Neuronal stem cell (in vitro differentiated cells): ENCODE measurements at regions not wholly inside any gene's neighbourhood (a gene's known extent, or its start where the extent isn't known, plus 50 kb on each side); places are given as distances from the start of the nearest gene placed in this dataset.
"Not testable (repeated sequence)": the region's sequence is repeated elsewhere in the genome, so short reads cannot be mapped to it uniquely, and the experiment has no call there.

Experiments
- DNase-seq: peaks from one replicate; pipeline ENCODE4 v3.0.0-alpha.2; 2013; ENCODE audit warnings: low spot score
- H2AFZ ChIP-seq: one replicate; pipeline ENCODE4 v1.6.1; 2013; ENCODE audit warnings: mild to moderate bottlenecking, low read length, inconsistent platforms
- H2AK5ac ChIP-seq: 2 replicates; pipeline ENCODE4 v1.6.1; 2013; ENCODE audit warnings: low read depth, mild to moderate bottlenecking, inconsistent platforms, low read length, moderate library complexity, mixed read lengths
- H2BK120ac ChIP-seq: 2 replicates; pipeline ENCODE4 v1.6.1; 2013; ENCODE audit warnings: low read depth, mild to moderate bottlenecking, inconsistent platforms, low read length, moderate library complexity, mixed read lengths
- H2BK12ac ChIP-seq: one replicate; pipeline ENCODE4 v1.6.1; 2013; ENCODE audit warnings: low read length, inconsistent platforms
- H2BK15ac ChIP-seq: 2 replicates; pipeline ENCODE4 v1.6.1; 2013; ENCODE audit warnings: mild to moderate bottlenecking, low read length, inconsistent platforms, mixed read lengths
- H2BK5ac ChIP-seq: one replicate; pipeline ENCODE4 v1.6.1; 2013; ENCODE audit warnings: inconsistent platforms, mild to moderate bottlenecking, low read length, moderate library complexity
- H3K14ac ChIP-seq: one replicate; pipeline ENCODE4 v1.6.1; 2013; ENCODE audit warnings: low read length, inconsistent platforms
- H3K18ac ChIP-seq: 2 replicates; pipeline ENCODE4 v1.6.1; 2013; ENCODE audit warnings: low read length, inconsistent platforms
- H3K23ac ChIP-seq: 2 replicates; pipeline ENCODE4 v1.6.1; 2013; ENCODE audit warnings: low read depth, mild to moderate bottlenecking, mixed read lengths, low read length, inconsistent platforms; ENCODE audit not compliant: poor library complexity
- H3K27ac ChIP-seq: replicated peaks from 3 replicates; pipeline ENCODE4 v1.5.1; 2013; ENCODE audit warnings: low read length, inconsistent platforms
- H3K27me3 ChIP-seq, 3 experiments: 2 replicates each; pipeline ENCODE4 v1.6.1; 2013; ENCODE audit warnings: low read length in 3 of 3, mild to moderate bottlenecking in 2 of 3, inconsistent platforms in 1 of 3, low read depth in 1 of 3, mixed read lengths in 1 of 3, moderate library complexity in 1 of 3; ENCODE audit not compliant: control insufficient read depth in 3 of 3, insufficient read depth in 3 of 3
- H3K36me3 ChIP-seq, 2 donors: replicated peaks in 1 of 2; 2 replicates each; pipeline ENCODE4 v1.6.1; 2013; ENCODE audit warnings: low read length in 2 of 2; ENCODE audit not compliant: control insufficient read depth in 2 of 2, insufficient read depth in 2 of 2
- H3K4ac ChIP-seq: 2 replicates; pipeline ENCODE4 v1.6.1; 2013; ENCODE audit warnings: inconsistent platforms, mild to moderate bottlenecking, low read length, moderate library complexity
- H3K4me1 ChIP-seq, 2 donors: 1 replicate in 1 of 2; 2 replicates in 1 of 2; pipeline ENCODE4 v1.6.1; 2013; ENCODE audit warnings: low read length in 2 of 2, low read depth in 1 of 2; ENCODE audit not compliant: control insufficient read depth in 2 of 2, insufficient read depth in 1 of 2
- H3K4me2 ChIP-seq: one replicate; pipeline ENCODE4 v1.6.1; 2013; ENCODE audit warnings: mild to moderate bottlenecking, low read length, inconsistent platforms; ENCODE audit not compliant: insufficient read depth, poor library complexity, severe bottlenecking
- H3K4me3 ChIP-seq, 2 donors: 2 replicates each; pipeline ENCODE4 v1.5.1; 2013; ENCODE audit warnings: low read length in 2 of 2, mild to moderate bottlenecking in 2 of 2, inconsistent platforms in 1 of 2, moderate library complexity in 1 of 2
- H3K79me1 ChIP-seq: one replicate; pipeline ENCODE4 v1.6.1; 2013; ENCODE audit warnings: low read depth, mild to moderate bottlenecking, inconsistent platforms, low read length, moderate library complexity
- H3K9ac ChIP-seq: one replicate; pipeline ENCODE4 v1.6.1; 2013; ENCODE audit warnings: mild to moderate bottlenecking, low read depth, low read length, inconsistent platforms; ENCODE audit not compliant: poor library complexity
- H3K9me3 ChIP-seq, 2 donors: replicated peaks in 1 of 2; 2 replicates each; pipeline versions ENCODE3 to v1.6.1; 2013; ENCODE audit warnings: low read length in 2 of 2, mild to moderate bottlenecking in 2 of 2, inconsistent platforms in 1 of 2, low read depth in 1 of 2, mixed read lengths in 1 of 2, moderate library complexity in 1 of 2; ENCODE audit not compliant: control insufficient read depth in 2 of 2, insufficient read depth in 1 of 2
- H4K8ac ChIP-seq: one replicate; pipeline ENCODE4 v1.6.1; 2013; ENCODE audit warnings: low read depth, mild to moderate bottlenecking, inconsistent platforms, low read length, moderate library complexity
- H4K91ac ChIP-seq: one replicate; pipeline ENCODE4 v1.6.1; 2013; ENCODE audit warnings: low read length, low read depth, mild to moderate bottlenecking, inconsistent platforms; ENCODE audit not compliant: poor library complexity
- WGBS, 2 donors: extraction: QIAGEN DNeasy Blood & Tissue Kit; methylation state at CpG; one replicate each; pipeline ENCODE4 v1.1.7; 2013; ENCODE audit warnings: missing lambda C conversion rate in 2 of 2, mixed read lengths in 1 of 2; ENCODE audit not compliant: insufficient read length in 2 of 2, insufficient replicate concordance in 1 of 2; ENCODE audit errors: extremely low coverage in 2 of 2; 5-methylcytosine and 5-hydroxymethylcytosine counted together

DNA sequence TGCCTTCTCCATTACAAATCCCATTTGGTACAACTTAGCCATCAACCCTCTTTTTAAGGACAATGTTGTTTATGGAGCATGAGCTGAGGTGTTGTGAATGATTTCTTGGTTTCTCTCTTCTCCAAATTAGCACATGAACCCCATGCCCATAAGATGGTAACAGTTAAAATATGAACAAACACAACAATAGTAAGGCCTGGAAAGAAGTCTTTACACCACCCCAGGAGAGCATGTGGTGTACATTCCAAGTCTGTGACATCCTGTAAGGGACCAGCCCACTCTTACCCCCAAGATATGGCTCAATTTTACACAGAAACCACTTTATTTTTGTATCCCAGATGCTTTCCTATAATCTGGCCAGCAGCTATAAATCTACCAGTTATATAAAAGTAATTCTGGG, 226.1 kb downstream of the COX18 start:
- no peaks in the 10 kb centered on the region for H3K4me1 ChIP-seq
- DNase-seq = no peak
- H2AFZ ChIP-seq = no peak overlapping the region
- H2BK15ac ChIP-seq = no peak overlapping the region
- no peak overlapping the region for H2BK5ac ChIP-seq
- H3K4me2 ChIP-seq = no peak overlapping the region
- no peak overlapping the region for H3K27ac ChIP-seq
- H3K27me3 ChIP-seq = no peaks in the 10 kb centered on the region
- H4K91ac ChIP-seq = no peak overlapping the region
- H2BK120ac ChIP-seq = no peak overlapping the region
- H2AK5ac ChIP-seq = no peak overlapping the region
- H3K79me1 ChIP-seq = no peaks in the 10 kb centered on the region
- H3K9ac ChIP-seq = no peak overlapping the region
- H3K23ac ChIP-seq = no peak overlapping the region
- H3K18ac ChIP-seq = no peak overlapping the region
- no peak overlapping the region for H4K8ac ChIP-seq
- no peaks in the 10 kb centered on the region for H3K9me3 ChIP-seq
- H2BK12ac ChIP-seq = no peak overlapping the region
- H3K4ac ChIP-seq = no peak overlapping the region
- no peak overlapping the region for H3K4me3 ChIP-seq
- H3K14ac ChIP-seq = no peak overlapping the region
- no peaks in the 10 kb centered on the region for H3K36me3 ChIP-seq

DNA sequence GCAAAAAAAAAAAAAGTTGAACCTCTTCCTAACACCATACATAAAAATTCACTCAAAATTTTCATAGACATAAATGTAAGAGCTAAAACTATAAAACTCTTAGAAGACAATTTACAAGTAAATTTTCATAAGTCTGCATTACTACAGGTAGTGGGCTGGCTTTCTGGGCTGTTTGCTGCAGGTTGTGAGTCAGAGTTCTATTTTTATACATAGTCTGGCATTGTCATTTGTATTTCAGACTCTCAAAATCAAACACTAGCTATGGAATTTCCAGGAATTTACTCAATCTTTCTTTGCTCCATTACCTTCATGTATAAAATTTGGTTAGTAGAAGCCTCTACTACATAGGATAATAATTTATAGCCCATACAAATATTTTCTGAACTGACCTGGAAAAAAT, 227.2 kb downstream of the COX18 start:
- Histone ChIP-seq H3K9ac (no peak overlapping the region), H2BK5ac (no peak overlapping the region), H3K27ac (no peak overlapping the region), H3K4me1 (no peaks in the 10 kb centered on the region), H3K27me3 (no peaks in the 10 kb centered on the region), H3K4me2 (no peak overlapping the region), H2AK5ac (no peak overlapping the region), H4K8ac (no peak overlapping the region), H2BK12ac (no peak overlapping the region), H3K18ac (no peak overlapping the region), H2BK15ac (no peak overlapping the region), H3K23ac (no peak overlapping the region), H3K14ac (no peak overlapping the region), H3K79me1 (no peaks in the 10 kb centered on the region), H2BK120ac (no peak overlapping the region), H4K91ac (no peak overlapping the region), H3K4me3 (no peak overlapping the region), H3K9me3 (no peaks in the 10 kb centered on the region), H3K4ac (no peak overlapping the region), H3K36me3 (no peaks in the 10 kb centered on the region), H2AFZ (no peak overlapping the region)
- no peak for DNase-seq

- not testable (repeated sequence) for H3K36me3 ChIP-seq, H3K23ac ChIP-seq, H2BK15ac ChIP-seq, H3K9ac ChIP-seq, H2AK5ac ChIP-seq, H2BK5ac ChIP-seq, H3K27me3 ChIP-seq, H3K4ac ChIP-seq, H2BK120ac ChIP-seq, H3K27ac ChIP-seq, H3K4me3 ChIP-seq, H3K9me3 ChIP-seq, H4K91ac ChIP-seq, H3K14ac ChIP-seq, H3K4me1 ChIP-seq, H2BK12ac ChIP-seq, H3K4me2 ChIP-seq, H3K18ac ChIP-seq, H3K79me1 ChIP-seq, DNase-seq, H2AFZ ChIP-seq, H4K8ac ChIP-seq
- no CpG with 5 or more reads among the region's 1 CpG for WGBS, 2 donors
Measured at GRCh38 chr4:72840166-72840565, 229.3 kb downstream of the COX18 start.

DNA sequence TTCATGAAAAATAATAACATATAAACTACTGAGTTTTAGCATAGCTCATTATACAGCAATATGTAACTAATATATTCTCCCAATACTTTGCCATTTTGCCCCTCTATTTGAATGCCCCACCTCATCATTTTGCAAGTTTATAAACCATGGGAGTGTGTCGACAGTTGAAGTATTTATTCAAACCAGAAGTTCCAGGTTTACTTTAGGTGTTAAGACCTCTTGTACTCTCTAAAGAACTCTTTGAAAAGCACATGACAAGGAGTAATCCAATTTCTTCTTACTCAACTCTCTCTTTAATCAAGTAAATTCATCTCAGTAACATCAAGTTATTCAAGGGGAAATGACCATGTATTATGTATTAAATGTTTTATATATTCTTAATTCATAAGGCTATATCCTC, 240.7 kb downstream of the COX18 start:
- H3K4me2 ChIP-seq = no peak overlapping the region
- no peak for DNase-seq
- no peak overlapping the region for H2BK120ac ChIP-seq
- H2BK15ac ChIP-seq = no peak overlapping the region
- no peak overlapping the region for H3K14ac ChIP-seq
- H3K4me3 ChIP-seq = no peak overlapping the region
- H3K36me3 ChIP-seq = no peaks in the 10 kb centered on the region
- no peak overlapping the region for H2BK12ac ChIP-seq
- WGBS, 2 donors = no CpG with 5 or more reads among the region's 1 CpG
- H3K4ac ChIP-seq = no peak overlapping the region
- H3K27ac ChIP-seq = no peak overlapping the region
- no peaks in the 10 kb centered on the region for H3K27me3 ChIP-seq
- H3K23ac ChIP-seq = no peak overlapping the region
- H3K18ac ChIP-seq = no peak overlapping the region
- no peaks in the 10 kb centered on the region for H3K9me3 ChIP-seq
- H3K4me1 ChIP-seq = no peaks in the 10 kb centered on the region
- H2AK5ac ChIP-seq = no peak overlapping the region
- H4K91ac ChIP-seq = no peak overlapping the region
- H2BK5ac ChIP-seq = no peak overlapping the region
- H3K79me1 ChIP-seq = no peaks in the 10 kb centered on the region
- no peak overlapping the region for H4K8ac ChIP-seq
- no peak overlapping the region for H2AFZ ChIP-seq
- H3K9ac ChIP-seq = no peak overlapping the region
